Activated naive CD4-positive, alpha-beta T cell treated with anti-CD3 and anti-CD28 coated beads, Interleukin-2, amount 50 U/mL, for 72 hours (primary cell): ENCODE measurements at regions not wholly inside any gene's neighbourhood (a gene's known extent, or its start where the extent isn't known, plus 50 kb on each side); places are given as distances from the start of the nearest gene placed in this dataset.

Experiments used
- ATAC-seq, 2 donors: fragments of 150-1000 bp; cut with Tn5 transposase; 2 replicates each; pipeline ENCODE4 v1.10.0; 2021; ENCODE audit warnings: mild to moderate bottlenecking in 2 of 2, moderate library complexity in 2 of 2
- DNase-seq, 2 donors: peaks; one replicate each; pipeline ENCODE4 v3.0.0; 2021 to 2022; ENCODE audit warnings: low spot score in 2 of 2
- H3K27ac Mint-ChIP-seq, 2 donors: one replicate each; pipeline ENCODE4 v1.8.0; 2022; ENCODE audit warnings: mild to moderate bottlenecking in 2 of 2, mixed read lengths in 2 of 2
- H3K36me3 Mint-ChIP-seq, 2 donors: one replicate each; pipeline ENCODE4 v1.8.0; 2022; ENCODE audit warnings: mixed read lengths in 2 of 2
- H3K9me3 Mint-ChIP-seq, 2 donors: one replicate each; pipeline ENCODE4 v1.8.0; 2022; ENCODE audit warnings: mixed read lengths in 2 of 2

DNA sequence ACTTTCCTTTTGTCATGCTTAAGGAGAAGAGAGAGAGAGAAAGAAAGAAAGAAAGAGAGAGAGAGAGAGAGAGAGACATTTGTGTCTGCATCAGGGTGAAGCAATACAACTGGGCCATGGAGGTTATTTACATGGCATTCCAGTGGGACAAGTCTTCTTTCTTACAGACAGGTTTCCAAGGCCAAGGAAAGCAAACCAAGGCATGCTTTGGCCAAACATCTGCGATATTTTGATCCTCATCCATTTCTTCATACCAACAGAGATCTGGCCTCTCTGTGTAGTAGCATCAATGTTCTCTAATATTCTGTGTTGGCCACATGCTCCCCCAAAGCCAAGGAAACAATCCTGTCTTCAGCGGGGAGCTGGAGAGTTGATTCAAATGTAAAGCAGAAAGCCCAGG lies 292.1 kb downstream of the SETD4 start:
- no peak overlapping the region for H3K27ac Mint-ChIP-seq
- ATAC-seq (peak in 1 of 2 donors; percentile 32), DNase-seq (no peak)
- H3K36me3 Mint-ChIP-seq: no peaks in the 10 kb centered on the region
- H3K9me3 Mint-ChIP-seq: no peaks in the 10 kb centered on the region

DNA sequence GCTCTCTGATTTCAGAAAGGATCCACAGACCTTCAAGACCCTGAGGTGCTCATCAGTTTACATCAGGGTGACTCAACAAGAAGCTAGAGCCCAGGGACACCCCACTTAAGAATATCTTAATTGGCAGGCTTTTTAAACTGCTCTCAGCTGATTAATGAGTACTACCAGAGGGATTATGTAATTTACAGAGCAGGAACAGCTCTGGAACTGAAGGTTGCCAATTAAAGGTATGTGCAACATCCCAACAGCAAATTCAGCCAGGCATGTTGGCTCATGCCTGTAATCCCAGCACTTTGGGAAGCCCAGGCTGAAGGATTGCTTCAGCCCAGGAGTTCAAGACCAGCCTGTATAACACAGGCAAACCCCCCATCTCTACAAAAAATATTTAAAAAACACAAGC lies 295.7 kb downstream of the SETD4 start:
- DNase-seq (no peak), ATAC-seq (no peak)
- H3K36me3 Mint-ChIP-seq: no peaks in the 10 kb centered on the region
- H3K27ac Mint-ChIP-seq: no peak overlapping the region
- no peaks in the 10 kb centered on the region for H3K9me3 Mint-ChIP-seq

DNA sequence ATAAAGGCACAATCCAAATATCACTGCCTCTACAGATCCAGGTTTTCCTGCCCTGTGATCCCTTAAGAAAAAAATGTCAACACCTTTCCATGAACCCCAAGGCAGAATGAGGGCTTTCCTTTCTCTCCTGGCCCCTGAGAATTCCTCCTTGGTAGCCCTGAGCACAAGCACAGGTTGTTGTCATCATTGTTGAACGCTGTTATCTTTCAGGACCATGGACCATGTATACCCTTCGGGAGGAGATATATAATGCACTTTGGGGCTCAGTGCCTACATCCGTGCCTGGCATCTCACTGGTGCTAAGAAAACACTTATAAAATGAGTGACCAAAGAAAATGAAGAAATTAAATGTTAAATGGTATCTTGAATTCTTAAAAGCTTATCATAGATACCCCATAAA lies 296.2 kb downstream of the SETD4 start:
- Mint-ChIP-seq H3K9me3 (no peaks in the 10 kb centered on the region), H3K27ac (no peak overlapping the region), H3K36me3 (no peaks in the 10 kb centered on the region)
- DNase-seq (no peak), ATAC-seq (no peak)

DNA sequence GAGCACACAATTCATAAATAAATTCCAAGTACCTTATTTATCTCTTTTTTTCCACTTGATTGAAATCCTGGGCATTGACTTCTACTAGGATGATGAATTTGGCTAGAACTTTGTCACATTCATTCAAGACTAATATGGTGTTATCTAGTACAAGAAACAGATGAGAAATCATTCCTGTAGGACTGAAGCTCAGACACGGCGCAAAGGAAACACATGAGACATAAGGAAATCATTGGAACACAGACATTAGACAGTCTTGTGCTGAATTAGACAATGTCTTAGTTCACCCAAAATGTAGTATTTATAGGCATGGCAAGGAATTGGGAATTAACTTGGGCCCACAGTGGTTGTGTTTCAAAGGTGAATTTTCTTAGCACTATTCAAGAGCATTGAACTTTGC lies 305.7 kb downstream of the SETD4 start:
- DNase-seq: no peak
- peaks cover 0 to 9% of the 10 kb centered on the region in 2 donors for H3K36me3 Mint-ChIP-seq
- peaks cover 0 to 13% of the 10 kb centered on the region in 2 donors for H3K9me3 Mint-ChIP-seq
- ATAC-seq: no peak
- no peak overlapping the region for H3K27ac Mint-ChIP-seq

DNA sequence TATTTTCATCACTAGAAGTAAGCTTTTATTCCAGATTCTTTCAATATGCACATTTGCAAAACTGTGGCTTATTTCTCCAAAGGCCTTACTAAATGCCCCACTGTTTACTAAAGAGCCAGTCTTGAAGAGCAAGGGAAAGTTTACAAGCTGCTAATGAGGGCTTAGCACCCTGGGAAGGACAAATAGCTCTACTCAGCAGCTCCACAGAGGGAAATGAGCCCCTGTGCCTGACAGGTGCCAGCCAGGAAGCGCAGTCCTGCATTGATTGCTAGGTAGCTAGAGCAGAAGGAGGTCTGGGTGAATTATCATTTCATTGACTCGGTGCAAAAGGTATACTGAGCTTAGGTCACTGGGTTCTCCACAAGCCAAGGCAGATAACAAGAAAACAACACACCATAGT lies 307.0 kb downstream of the SETD4 start:
- peaks cover 0 to 9% of the 10 kb centered on the region in 2 donors for H3K36me3 Mint-ChIP-seq
- no peak for DNase-seq
- H3K9me3 Mint-ChIP-seq: peaks cover 0 to 13% of the 10 kb centered on the region in 2 donors
- no peak overlapping the region for H3K27ac Mint-ChIP-seq
- ATAC-seq: no peak

DNA sequence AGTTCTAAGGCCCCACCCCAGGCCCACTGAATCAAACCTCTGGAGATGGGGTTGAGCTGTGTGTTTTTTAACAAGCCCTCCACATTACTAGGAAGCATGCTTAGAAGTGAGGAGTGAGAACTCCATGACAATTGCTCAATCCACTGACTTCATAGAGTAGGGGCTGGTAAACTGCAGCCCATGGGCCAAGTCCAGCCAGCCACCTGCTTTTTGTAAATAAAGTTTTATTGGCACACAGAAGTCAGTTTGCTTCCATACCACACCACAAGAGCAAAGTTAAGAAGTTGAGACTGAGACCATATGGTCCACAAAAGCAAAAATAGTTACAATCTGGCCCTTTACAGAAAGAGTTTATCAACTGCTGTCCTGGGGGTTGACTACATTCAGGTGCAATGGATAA lies 309.2 kb downstream of the SETD4 start:
- H3K36me3 Mint-ChIP-seq: peaks cover 0 to 9% of the 10 kb centered on the region in 2 donors
- DNase-seq (no peak), ATAC-seq (no peak)
- peaks cover 0 to 13% of the 10 kb centered on the region in 2 donors for H3K9me3 Mint-ChIP-seq
- H3K27ac Mint-ChIP-seq: no peak overlapping the region

DNA sequence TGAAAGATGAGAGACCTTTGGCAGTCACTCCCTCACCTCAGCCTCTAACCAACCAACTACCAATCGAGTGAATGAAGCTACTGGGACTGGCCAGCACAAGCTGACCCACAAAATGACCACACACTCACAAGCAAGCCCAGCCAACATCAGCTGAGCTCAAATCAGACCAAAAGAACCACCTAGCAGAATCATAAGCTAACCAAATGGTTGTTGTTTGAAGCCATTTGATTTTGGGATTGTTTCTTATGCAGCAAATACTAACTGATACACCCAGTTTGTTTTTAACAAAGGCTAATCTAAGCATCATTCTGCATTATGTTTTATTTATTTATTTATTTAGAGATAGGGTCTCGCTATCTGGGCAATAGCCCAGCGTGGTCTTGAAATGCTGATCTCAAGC lies 310.4 kb downstream of the SETD4 start:
- Mint-ChIP-seq H3K36me3 (peaks cover 0 to 9% of the 10 kb centered on the region in 2 donors), H3K9me3 (peaks cover 0 to 13% of the 10 kb centered on the region in 2 donors), H3K27ac (no peak overlapping the region)
- ATAC-seq: no peak
- no peak for DNase-seq

DNA sequence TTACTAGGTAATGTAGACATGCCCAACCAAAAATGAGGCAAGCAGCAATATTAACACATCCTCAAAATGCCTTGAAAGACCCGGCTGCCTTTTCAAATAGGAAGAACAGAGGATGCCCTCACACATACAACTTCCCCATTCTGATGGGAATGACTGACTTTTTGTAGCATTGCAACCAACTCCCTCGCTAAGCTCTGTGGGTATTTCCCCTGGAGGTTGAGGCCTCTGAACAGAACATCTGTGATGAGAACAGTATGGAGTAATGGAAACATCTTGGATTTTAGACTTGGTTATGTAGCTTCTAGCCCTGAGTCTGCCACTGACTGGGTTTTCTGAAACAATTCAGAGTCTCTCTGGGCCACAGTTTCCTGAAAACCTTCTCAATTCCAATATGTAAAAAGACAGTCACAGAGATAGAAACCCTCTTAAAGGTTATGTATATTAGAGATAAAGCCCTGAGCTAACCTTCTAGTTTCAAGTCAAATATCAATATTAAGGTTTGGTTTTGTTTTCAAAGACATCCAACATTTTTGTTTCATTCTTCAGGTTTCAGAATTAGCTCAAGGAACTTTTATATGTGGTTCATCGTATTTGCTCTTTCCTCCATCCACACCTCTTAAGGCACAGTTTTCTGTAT lies 311.5 kb downstream of the SETD4 start:
- DNase-seq (no peak), ATAC-seq (peak; percentile 44 to 51)
- Mint-ChIP-seq H3K9me3 (peaks cover 0 to 13% of the 10 kb centered on the region in 2 donors), H3K27ac (no peak overlapping the region), H3K36me3 (peaks cover 0 to 9% of the 10 kb centered on the region in 2 donors)

DNA sequence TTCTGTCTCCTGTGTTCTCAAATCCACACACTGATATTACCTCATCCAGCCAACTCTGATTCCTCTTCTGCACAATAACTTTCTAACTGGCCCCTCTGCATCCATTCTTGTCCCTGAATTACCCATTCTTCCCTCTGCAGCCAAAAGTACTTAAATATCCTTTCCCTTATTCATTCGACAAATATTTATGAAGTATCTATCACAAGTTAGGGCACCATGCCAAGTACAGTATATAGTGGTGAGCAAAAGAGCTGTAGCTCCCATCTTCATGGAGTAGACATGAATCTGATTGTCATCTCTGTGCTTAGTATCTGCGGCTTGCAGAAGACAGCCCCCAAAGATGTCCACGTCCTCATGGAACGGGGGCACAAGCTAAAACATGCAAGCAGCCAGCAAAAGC lies 316.8 kb downstream of the SETD4 start:
- ATAC-seq: no peak
- H3K9me3 Mint-ChIP-seq: peaks cover 0 to 10% of the 10 kb centered on the region in 2 donors
- no peak for DNase-seq
- H3K36me3 Mint-ChIP-seq: no peaks in the 10 kb centered on the region
- H3K27ac Mint-ChIP-seq: no peak overlapping the region

DNA sequence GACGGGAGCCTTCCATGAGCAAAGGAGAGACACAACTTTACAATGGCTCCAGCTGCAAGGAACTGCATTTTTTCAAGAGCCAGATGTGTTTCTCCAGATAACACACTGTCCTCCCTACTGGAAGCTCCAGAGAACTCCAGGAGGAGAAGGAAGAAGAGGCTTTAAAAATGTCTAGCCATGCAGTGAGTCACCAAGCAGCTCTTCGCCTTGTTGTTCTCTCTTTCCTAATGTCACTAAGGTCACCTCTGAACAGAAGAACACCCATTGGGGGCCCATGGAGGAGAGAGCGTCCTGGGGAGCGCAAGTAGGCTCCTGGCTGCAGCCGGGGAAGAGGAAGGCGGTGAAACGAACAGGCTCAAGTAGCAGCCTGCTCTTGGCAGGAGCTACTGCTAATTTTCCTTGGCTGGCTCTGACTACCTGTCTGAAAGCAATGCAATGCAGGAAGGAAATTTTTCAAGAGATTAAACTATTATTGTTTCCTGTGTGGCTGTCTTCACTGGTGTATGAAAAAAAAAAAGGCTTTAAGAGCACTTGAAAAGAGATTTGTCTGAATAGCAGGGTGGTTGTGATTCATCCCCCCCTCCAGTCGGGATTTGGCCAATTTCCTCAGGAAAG lies 321.9 kb downstream of the SETD4 start:
- DNase-seq (no peak), ATAC-seq (no peak)
- no peak overlapping the region for H3K27ac Mint-ChIP-seq
- peaks cover 0 to 5% of the 10 kb centered on the region in 2 donors for H3K36me3 Mint-ChIP-seq
- H3K9me3 Mint-ChIP-seq: peaks cover 0 to 15% of the 10 kb centered on the region in 2 donors

DNA sequence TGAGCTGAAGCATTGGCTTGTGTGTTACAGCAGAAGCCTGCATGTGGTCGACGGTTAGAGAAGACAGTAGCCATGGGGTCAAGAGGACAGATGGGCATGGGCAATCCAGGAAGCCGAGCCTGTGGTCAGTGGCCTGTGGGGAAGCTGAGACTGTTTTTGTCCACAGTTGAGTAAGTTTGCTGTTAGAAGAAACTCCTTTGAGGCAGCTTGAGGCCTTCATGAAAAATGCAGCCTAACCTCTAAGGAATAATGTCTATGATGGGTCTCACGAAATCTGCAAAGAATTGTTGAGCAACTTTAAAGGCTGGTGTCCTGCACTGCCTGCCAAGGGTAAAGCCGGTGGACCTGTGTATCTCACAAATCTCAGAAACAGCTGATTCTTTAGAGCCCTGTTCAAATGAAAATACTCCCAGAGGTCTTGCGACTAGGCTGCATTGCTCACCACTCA lies 322.4 kb downstream of the SETD4 start:
- Mint-ChIP-seq H3K36me3 (peaks cover 0 to 5% of the 10 kb centered on the region in 2 donors), H3K27ac (no peak overlapping the region), H3K9me3 (peaks cover 0 to 15% of the 10 kb centered on the region in 2 donors)
- no peak for ATAC-seq
- DNase-seq: no peak

DNA sequence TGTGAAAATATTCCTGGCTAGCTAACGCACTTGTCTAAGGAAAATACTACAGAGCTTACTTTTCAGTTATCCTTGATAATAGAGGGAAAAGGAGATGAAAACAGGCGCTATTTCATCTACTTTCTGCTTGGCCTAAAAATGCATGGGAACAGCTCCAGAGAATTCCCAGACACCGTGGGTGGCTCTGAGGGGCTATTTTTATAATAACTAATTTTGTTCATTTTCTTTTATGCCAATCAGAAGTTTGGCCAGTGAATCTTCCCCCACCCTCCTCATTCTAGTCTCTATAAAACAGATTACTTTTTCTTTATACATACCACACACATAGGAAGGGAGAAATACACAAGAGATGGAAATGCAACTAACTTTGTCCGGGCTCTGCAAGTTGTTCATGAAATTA lies 322.9 kb downstream of the SETD4 start:
- H3K36me3 Mint-ChIP-seq: peaks cover 0 to 5% of the 10 kb centered on the region in 2 donors
- peaks cover 0 to 15% of the 10 kb centered on the region in 2 donors for H3K9me3 Mint-ChIP-seq
- ATAC-seq: no peak
- H3K27ac Mint-ChIP-seq: no peak overlapping the region
- no peak for DNase-seq

DNA sequence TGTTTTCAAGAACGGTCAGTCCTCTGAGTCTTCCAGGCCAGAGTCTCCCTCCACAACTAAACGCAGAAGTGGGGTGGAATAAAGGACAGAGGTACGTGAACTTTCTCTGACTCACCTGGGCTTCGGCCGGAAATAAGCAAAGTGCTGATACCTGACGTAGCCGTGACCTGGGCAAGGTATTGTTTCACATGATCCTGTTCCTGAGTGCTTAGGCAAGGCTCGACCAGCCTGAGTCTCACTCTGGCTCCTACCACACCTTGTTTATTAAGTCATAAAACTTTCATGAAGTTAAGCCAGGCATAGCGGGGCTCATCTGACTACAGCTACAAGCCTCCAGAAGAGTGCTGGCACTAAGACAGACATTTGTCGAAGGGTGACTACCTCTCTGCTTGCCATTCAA lies 327.5 kb downstream of the SETD4 start:
- no peak overlapping the region for H3K27ac Mint-ChIP-seq
- peaks cover 0 to 5% of the 10 kb centered on the region in 2 donors for H3K36me3 Mint-ChIP-seq
- H3K9me3 Mint-ChIP-seq: peaks cover 0 to 6% of the 10 kb centered on the region in 2 donors
- ATAC-seq (no peak), DNase-seq (no peak)

DNA sequence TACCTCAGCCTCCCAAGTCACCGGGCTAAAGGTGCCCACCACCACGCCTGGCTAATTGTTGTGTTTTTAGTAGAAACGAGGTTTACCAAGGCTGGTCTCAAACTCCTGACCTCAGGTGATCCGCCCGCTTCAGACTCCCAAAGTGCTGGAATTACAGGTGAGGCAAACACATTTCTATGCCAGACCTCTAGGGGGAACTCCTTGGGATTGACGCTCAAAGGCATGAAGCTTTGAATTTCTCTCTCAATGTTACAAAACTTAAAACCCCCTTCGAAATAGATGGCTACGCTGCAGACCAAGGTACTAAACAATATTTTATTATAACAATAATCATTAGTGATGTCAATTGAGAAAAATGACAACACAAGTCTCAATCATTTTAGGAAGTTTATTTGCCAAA lies 330.0 kb downstream of the SETD4 start:
- Mint-ChIP-seq H3K9me3 (no peaks in the 10 kb centered on the region), H3K27ac (no peak overlapping the region), H3K36me3 (no peaks in the 10 kb centered on the region)
- ATAC-seq: no peak
- no peak for DNase-seq

DNA sequence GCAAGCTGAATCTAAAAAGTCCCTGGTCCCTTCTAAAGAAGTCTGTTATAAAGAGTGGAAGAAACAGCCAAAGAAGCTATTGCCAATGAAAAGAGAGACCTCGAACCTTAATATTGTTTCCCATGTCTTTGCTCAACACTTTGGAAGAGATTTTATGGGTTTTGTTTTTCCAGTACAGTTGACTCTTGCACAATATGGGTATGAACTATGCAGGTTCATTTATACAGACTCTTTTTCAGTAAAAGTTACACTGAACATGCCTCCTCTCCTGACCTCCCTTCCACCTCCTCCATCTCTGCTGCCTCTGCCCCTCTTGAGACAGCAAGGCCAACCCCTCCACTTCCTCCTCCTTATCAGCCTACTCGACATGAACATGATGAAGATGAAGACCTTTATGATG lies 332.5 kb downstream of the SETD4 start:
- peaks cover 0 to 6% of the 10 kb centered on the region in 2 donors for H3K36me3 Mint-ChIP-seq
- peak overlapping the region in 1 of 2 donors; percentile 63 for H3K27ac Mint-ChIP-seq
- ATAC-seq: no peak
- no peak for DNase-seq
- H3K9me3 Mint-ChIP-seq: peaks cover 0 to 7% of the 10 kb centered on the region in 2 donors

DNA sequence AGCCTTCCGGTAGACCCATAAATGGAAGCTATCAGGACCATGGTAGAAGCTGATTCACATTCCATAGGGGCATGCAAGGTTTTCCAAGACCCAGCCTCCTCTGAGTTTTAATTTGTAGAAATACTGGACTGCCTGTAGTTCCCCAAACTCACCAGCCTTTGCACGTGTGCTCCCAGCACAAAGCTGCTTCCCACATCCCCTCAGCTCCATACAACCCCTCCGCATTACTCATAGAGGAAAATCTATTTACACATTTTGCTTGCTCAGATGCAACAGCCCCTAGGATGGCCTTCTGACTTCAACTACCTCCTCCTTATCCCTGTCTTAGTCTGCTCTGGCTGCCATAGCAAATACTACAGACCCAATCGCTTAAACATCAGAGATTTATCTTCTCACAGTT lies 336.2 kb downstream of the SETD4 start:
- no peak for DNase-seq
- H3K36me3 Mint-ChIP-seq: peaks cover 0 to 6% of the 10 kb centered on the region in 2 donors
- no peak for ATAC-seq
- no peak overlapping the region for H3K27ac Mint-ChIP-seq
- H3K9me3 Mint-ChIP-seq: peaks cover 0 to 12% of the 10 kb centered on the region in 2 donors

DNA sequence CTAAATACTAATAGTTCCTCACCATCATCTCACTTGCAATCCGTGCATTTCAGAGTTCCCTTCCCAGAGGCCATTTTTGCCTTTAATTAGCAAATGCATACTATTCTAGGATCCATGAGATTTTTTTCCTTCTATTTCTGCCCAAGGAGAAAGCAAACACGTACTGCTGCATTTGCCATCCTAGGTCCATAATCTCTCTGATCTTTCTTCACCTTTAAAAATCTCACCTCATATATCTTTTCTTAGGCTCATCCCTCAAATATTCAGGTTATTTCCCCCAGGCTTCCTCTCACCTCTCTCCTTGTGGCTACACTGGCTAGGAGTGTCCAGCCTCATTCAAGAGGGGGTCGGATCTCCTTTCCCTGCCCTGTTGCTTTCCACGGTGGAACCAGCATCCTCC lies 338.6 kb downstream of the SETD4 start:
- peaks cover 0 to 12% of the 10 kb centered on the region in 2 donors for H3K9me3 Mint-ChIP-seq
- DNase-seq (no peak), ATAC-seq (no peak)
- H3K27ac Mint-ChIP-seq: no peak overlapping the region
- peaks cover 0 to 6% of the 10 kb centered on the region in 2 donors for H3K36me3 Mint-ChIP-seq

DNA sequence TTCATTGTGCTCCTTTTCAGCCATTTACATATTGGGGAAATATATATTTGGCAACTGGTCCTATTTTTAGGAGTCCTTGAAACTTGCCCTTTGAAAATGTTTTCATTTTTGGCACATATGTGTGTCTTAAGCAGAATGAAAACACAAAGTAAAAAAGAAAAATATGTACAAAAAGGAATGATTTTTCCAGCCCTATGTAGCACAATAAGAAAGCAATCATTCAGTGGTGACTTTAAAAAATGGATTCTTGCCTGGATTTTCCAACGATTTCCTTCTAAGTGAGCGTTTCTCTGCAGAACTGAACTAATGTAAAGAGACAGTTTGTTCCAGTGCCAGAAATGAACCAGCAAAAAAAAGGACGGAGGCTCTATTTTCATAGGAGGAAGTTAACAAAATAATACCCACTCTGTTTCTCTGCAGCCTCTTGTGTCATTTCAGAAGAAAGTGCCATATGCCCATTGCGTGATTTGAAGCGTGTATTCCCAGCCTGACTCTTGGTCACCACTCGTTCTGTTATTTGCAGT lies 340.1 kb downstream of the SETD4 start:
- no peak overlapping the region for H3K27ac Mint-ChIP-seq
- DNase-seq (no peak), ATAC-seq (no peak)
- peaks cover 0 to 12% of the 10 kb centered on the region in 2 donors for H3K9me3 Mint-ChIP-seq
- peaks cover 0 to 6% of the 10 kb centered on the region in 2 donors for H3K36me3 Mint-ChIP-seq
